ENCODE measurements at regions not wholly inside any gene's neighbourhood (a gene's known extent, or its start where the extent isn't known, plus 50 kb on each side); places are given as distances from the start of the nearest gene placed in this dataset.

DNA sequence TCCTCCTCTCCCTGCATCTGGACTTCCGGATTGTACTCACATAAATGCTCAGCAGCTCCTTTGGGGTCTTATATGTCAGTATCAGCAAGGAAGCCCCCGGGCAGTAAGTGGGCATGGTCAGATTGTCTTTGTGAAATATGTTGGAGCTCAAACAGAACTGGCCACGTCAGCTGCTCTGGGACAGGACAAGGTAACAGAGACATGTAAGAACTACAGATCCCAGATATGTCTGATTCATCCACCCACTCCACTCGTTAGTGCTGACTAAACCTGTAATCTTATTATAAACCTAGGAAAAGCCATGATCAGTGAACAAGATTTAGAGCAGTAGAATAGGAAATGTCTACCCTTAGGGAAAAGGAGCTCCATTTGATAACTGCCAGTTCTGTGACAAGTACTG is 561.8 kb downstream of the CETN3 start:
- no peak for TF ChIP-seq RAD21 (conservative IDR thresholded peaks at IDR 0.05)
- TF ChIP-seq, protein P1, sequence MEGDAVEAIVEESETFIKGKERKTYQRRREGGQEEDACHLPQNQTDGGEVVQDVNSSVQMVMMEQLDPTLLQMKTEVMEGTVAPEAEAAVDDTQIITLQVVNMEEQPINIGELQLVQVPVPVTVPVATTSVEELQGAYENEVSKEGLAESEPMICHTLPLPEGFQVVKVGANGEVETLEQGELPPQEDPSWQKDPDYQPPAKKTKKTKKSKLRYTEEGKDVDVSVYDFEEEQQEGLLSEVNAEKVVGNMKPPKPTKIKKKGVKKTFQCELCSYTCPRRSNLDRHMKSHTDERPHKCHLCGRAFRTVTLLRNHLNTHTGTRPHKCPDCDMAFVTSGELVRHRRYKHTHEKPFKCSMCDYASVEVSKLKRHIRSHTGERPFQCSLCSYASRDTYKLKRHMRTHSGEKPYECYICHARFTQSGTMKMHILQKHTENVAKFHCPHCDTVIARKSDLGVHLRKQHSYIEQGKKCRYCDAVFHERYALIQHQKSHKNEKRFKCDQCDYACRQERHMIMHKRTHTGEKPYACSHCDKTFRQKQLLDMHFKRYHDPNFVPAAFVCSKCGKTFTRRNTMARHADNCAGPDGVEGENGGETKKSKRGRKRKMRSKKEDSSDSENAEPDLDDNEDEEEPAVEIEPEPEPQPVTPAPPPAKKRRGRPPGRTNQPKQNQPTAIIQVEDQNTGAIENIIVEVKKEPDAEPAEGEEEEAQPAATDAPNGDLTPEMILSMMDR (IDR thresholded peaks at IDR 0.05; ENCODE audit: poor library complexity, severe bottlenecking) = no peak
- TF ChIP-seq TAF1 (IDR thresholded peaks at IDR 0.05; ENCODE audit: low read depth) = no peak
- TF ChIP-seq, protein P2, sequence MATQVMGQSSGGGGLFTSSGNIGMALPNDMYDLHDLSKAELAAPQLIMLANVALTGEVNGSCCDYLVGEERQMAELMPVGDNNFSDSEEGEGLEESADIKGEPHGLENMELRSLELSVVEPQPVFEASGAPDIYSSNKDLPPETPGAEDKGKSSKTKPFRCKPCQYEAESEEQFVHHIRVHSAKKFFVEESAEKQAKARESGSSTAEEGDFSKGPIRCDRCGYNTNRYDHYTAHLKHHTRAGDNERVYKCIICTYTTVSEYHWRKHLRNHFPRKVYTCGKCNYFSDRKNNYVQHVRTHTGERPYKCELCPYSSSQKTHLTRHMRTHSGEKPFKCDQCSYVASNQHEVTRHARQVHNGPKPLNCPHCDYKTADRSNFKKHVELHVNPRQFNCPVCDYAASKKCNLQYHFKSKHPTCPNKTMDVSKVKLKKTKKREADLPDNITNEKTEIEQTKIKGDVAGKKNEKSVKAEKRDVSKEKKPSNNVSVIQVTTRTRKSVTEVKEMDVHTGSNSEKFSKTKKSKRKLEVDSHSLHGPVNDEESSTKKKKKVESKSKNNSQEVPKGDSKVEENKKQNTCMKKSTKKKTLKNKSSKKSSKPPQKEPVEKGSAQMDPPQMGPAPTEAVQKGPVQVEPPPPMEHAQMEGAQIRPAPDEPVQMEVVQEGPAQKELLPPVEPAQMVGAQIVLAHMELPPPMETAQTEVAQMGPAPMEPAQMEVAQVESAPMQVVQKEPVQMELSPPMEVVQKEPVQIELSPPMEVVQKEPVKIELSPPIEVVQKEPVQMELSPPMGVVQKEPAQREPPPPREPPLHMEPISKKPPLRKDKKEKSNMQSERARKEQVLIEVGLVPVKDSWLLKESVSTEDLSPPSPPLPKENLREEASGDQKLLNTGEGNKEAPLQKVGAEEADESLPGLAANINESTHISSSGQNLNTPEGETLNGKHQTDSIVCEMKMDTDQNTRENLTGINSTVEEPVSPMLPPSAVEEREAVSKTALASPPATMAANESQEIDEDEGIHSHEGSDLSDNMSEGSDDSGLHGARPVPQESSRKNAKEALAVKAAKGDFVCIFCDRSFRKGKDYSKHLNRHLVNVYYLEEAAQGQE (IDR thresholded peaks at IDR 0.05; ENCODE audit: borderline replicate concordance) = no peak
- TF ChIP-seq SMC3 (conservative IDR thresholded peaks at IDR 0.05; ENCODE audit: poor library complexity) = no peak
- TF ChIP-seq POLR2AphosphoS5 (IDR thresholded peaks at IDR 0.05) = no peak
- no peak for TF ChIP-seq EP300 (conservative IDR thresholded peaks at IDR 0.05; ENCODE audit: poor library complexity, severe bottlenecking)
- no peak overlapping the region for H3K27ac ChIP-seq (ENCODE audit: low read length)
- H4K20me1 ChIP-seq (ENCODE audit: insufficient read depth) = no peaks in the 10 kb centered on the region
- no peak overlapping the region for H3K9ac ChIP-seq (ENCODE audit: low read length)
- H2AFZ ChIP-seq (ENCODE audit: low read depth, low read length) = no peak overlapping the region
- H3K27me3 ChIP-seq (ENCODE audit: insufficient read depth, low read depth, low read length) = no peaks in the 10 kb centered on the region
- no peaks in the 10 kb centered on the region for H3K9me3 ChIP-seq (ENCODE audit: low read length)
- no peaks in the 10 kb centered on the region for H3K9me2 ChIP-seq (ENCODE audit: insufficient read depth, low read length)
- no peak overlapping the region for H3K4me2 ChIP-seq (ENCODE audit: low read length)
- no peak overlapping the region for H3K4me3 ChIP-seq (ENCODE audit: low read length)
- no peaks in the 10 kb centered on the region for H3K36me3 ChIP-seq (ENCODE audit: insufficient read depth, low read length)
- no peaks in the 10 kb centered on the region for H3K79me2 ChIP-seq (replicated peaks; ENCODE audit: insufficient read depth, low read length)
- no peaks in the 10 kb centered on the region for H3F3A ChIP-seq (ENCODE audit: insufficient read depth, low read length, poor library complexity, severe bottlenecking)

DNA sequence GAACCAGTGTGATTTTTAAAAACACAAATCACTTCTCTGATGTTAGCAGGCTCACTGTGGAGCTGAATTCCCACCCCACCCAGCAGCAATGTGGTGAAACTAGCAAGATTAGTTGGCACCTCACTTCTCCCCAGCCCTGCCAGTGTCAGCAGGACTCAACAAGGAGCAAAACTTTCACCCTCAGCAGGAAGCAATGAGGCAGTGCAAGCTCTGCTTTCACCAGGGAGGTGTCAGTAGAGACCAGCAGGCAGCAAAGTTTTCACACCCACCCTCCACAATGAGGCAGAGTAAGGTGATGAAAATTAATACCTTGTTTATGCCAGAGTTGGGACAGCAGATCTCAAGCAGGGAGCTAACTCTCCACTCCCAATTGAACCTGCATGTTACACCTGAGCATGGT is 565.0 kb downstream of the CETN3 start:
- TF ChIP-seq, protein P1 (IDR thresholded peaks at IDR 0.05; ENCODE audit: poor library complexity, severe bottlenecking) = no peak
- TF ChIP-seq EP300 (conservative IDR thresholded peaks at IDR 0.05; ENCODE audit: poor library complexity, severe bottlenecking) (no peak), SMC3 (conservative IDR thresholded peaks at IDR 0.05; ENCODE audit: poor library complexity) (no peak), RAD21 (conservative IDR thresholded peaks at IDR 0.05) (no peak), TAF1 (IDR thresholded peaks at IDR 0.05; ENCODE audit: low read depth) (no peak), EZH2 (IDR thresholded peaks at IDR 0.05; ENCODE audit: borderline replicate concordance, insufficient read depth, low read length, poor library complexity, severe bottlenecking) (no peak), MXI1 (conservative IDR thresholded peaks at IDR 0.05; ENCODE audit: poor library complexity, severe bottlenecking) (no peak), POLR2AphosphoS5 (IDR thresholded peaks at IDR 0.05) (no peak)
- TF ChIP-seq, protein P2 (IDR thresholded peaks at IDR 0.05; ENCODE audit: borderline replicate concordance) = no peak
- no peaks in the 10 kb centered on the region for H3F3A ChIP-seq (ENCODE audit: insufficient read depth, low read length, poor library complexity, severe bottlenecking)
- H2AFZ ChIP-seq (ENCODE audit: low read depth, low read length) = no peak overlapping the region
- no peaks in the 10 kb centered on the region for H4K20me1 ChIP-seq (ENCODE audit: insufficient read depth)
- H3K36me3 ChIP-seq (ENCODE audit: insufficient read depth, low read length) = no peaks in the 10 kb centered on the region
- H3K79me2 ChIP-seq (replicated peaks; ENCODE audit: insufficient read depth, low read length) = no peaks in the 10 kb centered on the region
- H3K4me2 ChIP-seq (ENCODE audit: low read length) = no peak overlapping the region
- no peak overlapping the region for H3K27ac ChIP-seq (ENCODE audit: low read length)
- no peak overlapping the region for H3K4me3 ChIP-seq (ENCODE audit: low read length)
- H3K9me3 ChIP-seq (ENCODE audit: low read length) = no peaks in the 10 kb centered on the region
- H3K9ac ChIP-seq (ENCODE audit: low read length) = no peak overlapping the region
- no peaks in the 10 kb centered on the region for H3K9me2 ChIP-seq (ENCODE audit: insufficient read depth, low read length)
- no peaks in the 10 kb centered on the region for H3K27me3 ChIP-seq (ENCODE audit: insufficient read depth, low read depth, low read length)

Data from neural cell (in vitro differentiated cells).